ENCODE measurements at regions not wholly inside any gene's neighbourhood (a gene's known extent, or its start where the extent isn't known, plus 50 kb on each side); places are given as distances from the start of the nearest gene placed in this dataset.

- no peak overlapping the region for H3K27ac ChIP-seq (ENCODE audit: low read depth, low read length)
- H3K9me2 ChIP-seq (replicated peaks; ENCODE audit: control insufficient read depth, low read length), result no peaks in the 10 kb centered on the region
- H3K4me1 ChIP-seq (ENCODE audit: control insufficient read depth, low read length), result no peaks in the 10 kb centered on the region
- H3K4me2 ChIP-seq (ENCODE audit: low read length), result no peak overlapping the region
- no peak overlapping the region for H3K4me3 ChIP-seq (ENCODE audit: low read length)
- no peaks in the 10 kb centered on the region for H3K27me3 ChIP-seq (ENCODE audit: control insufficient read depth, low read length)
- H3K79me2 ChIP-seq (ENCODE audit: control insufficient read depth, low read length), result no peaks in the 10 kb centered on the region
- no peaks in the 10 kb centered on the region for H4K20me1 ChIP-seq (ENCODE audit: control insufficient read depth, insufficient read depth, low read depth, low read length)
- no peak for TF ChIP-seq EZH2phosphoT487 (IDR thresholded peaks at IDR 0.05; ENCODE audit: borderline replicate concordance, low read length)
- TF ChIP-seq, protein P1, sequence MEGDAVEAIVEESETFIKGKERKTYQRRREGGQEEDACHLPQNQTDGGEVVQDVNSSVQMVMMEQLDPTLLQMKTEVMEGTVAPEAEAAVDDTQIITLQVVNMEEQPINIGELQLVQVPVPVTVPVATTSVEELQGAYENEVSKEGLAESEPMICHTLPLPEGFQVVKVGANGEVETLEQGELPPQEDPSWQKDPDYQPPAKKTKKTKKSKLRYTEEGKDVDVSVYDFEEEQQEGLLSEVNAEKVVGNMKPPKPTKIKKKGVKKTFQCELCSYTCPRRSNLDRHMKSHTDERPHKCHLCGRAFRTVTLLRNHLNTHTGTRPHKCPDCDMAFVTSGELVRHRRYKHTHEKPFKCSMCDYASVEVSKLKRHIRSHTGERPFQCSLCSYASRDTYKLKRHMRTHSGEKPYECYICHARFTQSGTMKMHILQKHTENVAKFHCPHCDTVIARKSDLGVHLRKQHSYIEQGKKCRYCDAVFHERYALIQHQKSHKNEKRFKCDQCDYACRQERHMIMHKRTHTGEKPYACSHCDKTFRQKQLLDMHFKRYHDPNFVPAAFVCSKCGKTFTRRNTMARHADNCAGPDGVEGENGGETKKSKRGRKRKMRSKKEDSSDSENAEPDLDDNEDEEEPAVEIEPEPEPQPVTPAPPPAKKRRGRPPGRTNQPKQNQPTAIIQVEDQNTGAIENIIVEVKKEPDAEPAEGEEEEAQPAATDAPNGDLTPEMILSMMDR (IDR thresholded peaks at IDR 0.05; ENCODE audit: low read depth, low read length, poor library complexity, severe bottlenecking), result no peak
- no peaks in the 10 kb centered on the region for H3F3A ChIP-seq (ENCODE audit: control insufficient read depth, insufficient read depth)
- no peaks in the 10 kb centered on the region for H3K9me3 ChIP-seq (ENCODE audit: control insufficient read depth, insufficient read depth, low read length)
- no peaks in the 10 kb centered on the region for H3K36me3 ChIP-seq (ENCODE audit: control insufficient read depth, low read length)
Measured at GRCh38 chr3:64359735-64360134, 134.5 kb upstream of the PRICKLE2 start.

- Histone ChIP-seq H3K27me3 (ENCODE audit: control insufficient read depth, low read length) (no peaks in the 10 kb centered on the region), H3K27ac (ENCODE audit: low read depth, low read length) (no peak overlapping the region), H3K4me3 (ENCODE audit: low read length) (no peak overlapping the region), H3K36me3 (ENCODE audit: control insufficient read depth, low read length) (no peaks in the 10 kb centered on the region), H3K79me2 (ENCODE audit: control insufficient read depth, low read length) (no peaks in the 10 kb centered on the region), H3K9me3 (ENCODE audit: control insufficient read depth, insufficient read depth, low read length) (no peaks in the 10 kb centered on the region), H3F3A (ENCODE audit: control insufficient read depth, insufficient read depth) (no peaks in the 10 kb centered on the region), H3K4me1 (ENCODE audit: control insufficient read depth, low read length) (no peaks in the 10 kb centered on the region), H3K9me2 (replicated peaks; ENCODE audit: control insufficient read depth, low read length) (no peaks in the 10 kb centered on the region), H3K4me2 (ENCODE audit: low read length) (no peak overlapping the region), H4K20me1 (ENCODE audit: control insufficient read depth, insufficient read depth, low read depth, low read length) (no peaks in the 10 kb centered on the region)
- TF ChIP-seq, protein P1 (IDR thresholded peaks at IDR 0.05; ENCODE audit: low read depth, low read length, poor library complexity, severe bottlenecking), result no peak
- TF ChIP-seq EZH2phosphoT487 (IDR thresholded peaks at IDR 0.05; ENCODE audit: borderline replicate concordance, low read length), result no peak
Measured at GRCh38 chr3:64358853-64359252, 133.6 kb upstream of the PRICKLE2 start.

DNA sequence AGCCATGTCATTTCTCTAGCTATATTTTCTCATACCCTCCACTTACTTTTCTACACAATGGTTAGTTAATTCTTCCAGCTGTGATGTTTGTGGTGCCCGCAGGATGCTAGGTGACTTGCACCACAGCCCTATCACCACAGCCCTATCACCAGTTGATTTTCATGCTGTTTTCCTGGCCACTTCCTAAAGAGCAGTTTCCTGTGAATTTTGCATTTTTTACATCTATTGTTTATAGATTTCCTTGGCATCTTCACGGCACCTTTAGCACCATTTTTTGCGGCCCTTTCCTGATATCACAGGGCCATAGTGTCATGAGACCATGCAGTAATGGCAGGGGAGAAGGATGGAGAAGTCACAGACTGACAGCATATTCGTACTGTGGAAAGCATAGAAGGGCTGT, 132.9 kb upstream of the PRICKLE2 start:
- H3K9me3 ChIP-seq (ENCODE audit: control insufficient read depth, insufficient read depth, low read length), result no peaks in the 10 kb centered on the region
- no peak overlapping the region for H3K4me2 ChIP-seq (ENCODE audit: low read length)
- H3K27ac ChIP-seq (ENCODE audit: low read depth, low read length), result no peak overlapping the region
- no peaks in the 10 kb centered on the region for H3F3A ChIP-seq (ENCODE audit: control insufficient read depth, insufficient read depth)
- H4K20me1 ChIP-seq (ENCODE audit: control insufficient read depth, insufficient read depth, low read depth, low read length), result no peaks in the 10 kb centered on the region
- no peaks in the 10 kb centered on the region for H3K36me3 ChIP-seq (ENCODE audit: control insufficient read depth, low read length)
- H3K9me2 ChIP-seq (replicated peaks; ENCODE audit: control insufficient read depth, low read length), result no peaks in the 10 kb centered on the region
- H3K27me3 ChIP-seq (ENCODE audit: control insufficient read depth, low read length), result no peaks in the 10 kb centered on the region
- no peaks in the 10 kb centered on the region for H3K4me1 ChIP-seq (ENCODE audit: control insufficient read depth, low read length)
- H3K79me2 ChIP-seq (ENCODE audit: control insufficient read depth, low read length), result no peaks in the 10 kb centered on the region
- TF ChIP-seq, protein P1 (IDR thresholded peaks at IDR 0.05; ENCODE audit: low read depth, low read length, poor library complexity, severe bottlenecking), result no peak
- no peak for TF ChIP-seq EZH2phosphoT487 (IDR thresholded peaks at IDR 0.05; ENCODE audit: borderline replicate concordance, low read length)
- no peak overlapping the region for H3K4me3 ChIP-seq (ENCODE audit: low read length)

DNA sequence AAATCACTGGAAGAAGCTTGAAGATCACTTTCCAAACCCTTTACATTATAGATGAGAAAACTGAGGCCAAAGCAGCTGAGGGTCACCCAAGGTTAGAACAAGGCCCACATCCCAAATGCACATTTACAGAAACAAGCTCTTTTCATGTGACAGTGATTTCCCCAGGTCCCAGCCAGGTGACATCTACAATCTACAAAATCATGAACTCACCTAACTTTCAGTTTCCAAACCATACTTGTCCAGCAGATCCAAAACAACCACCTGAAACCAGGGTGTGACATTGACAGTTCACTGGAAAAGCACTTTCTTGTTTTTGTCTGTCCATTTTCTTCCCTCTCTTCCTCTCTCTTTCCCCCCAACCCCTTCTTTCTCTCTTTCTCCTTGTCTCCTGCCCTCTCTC, 132.2 kb upstream of the PRICKLE2 start:
- Histone ChIP-seq H3K27me3 (ENCODE audit: control insufficient read depth, low read length) (no peaks in the 10 kb centered on the region), H3K9me2 (replicated peaks; ENCODE audit: control insufficient read depth, low read length) (no peaks in the 10 kb centered on the region), H3K36me3 (ENCODE audit: control insufficient read depth, low read length) (no peaks in the 10 kb centered on the region), H3K9me3 (ENCODE audit: control insufficient read depth, insufficient read depth, low read length) (no peaks in the 10 kb centered on the region), H3K79me2 (ENCODE audit: control insufficient read depth, low read length) (no peaks in the 10 kb centered on the region), H3K4me3 (ENCODE audit: low read length) (no peak overlapping the region), H3K4me1 (ENCODE audit: control insufficient read depth, low read length) (no peaks in the 10 kb centered on the region), H3F3A (ENCODE audit: control insufficient read depth, insufficient read depth) (no peaks in the 10 kb centered on the region), H4K20me1 (ENCODE audit: control insufficient read depth, insufficient read depth, low read depth, low read length) (no peaks in the 10 kb centered on the region), H3K27ac (ENCODE audit: low read depth, low read length) (no peak overlapping the region), H3K4me2 (ENCODE audit: low read length) (no peak overlapping the region)
- TF ChIP-seq, protein P1 (IDR thresholded peaks at IDR 0.05; ENCODE audit: low read depth, low read length, poor library complexity, severe bottlenecking), result no peak
- TF ChIP-seq EZH2phosphoT487 (IDR thresholded peaks at IDR 0.05; ENCODE audit: borderline replicate concordance, low read length), result no peak
